Chondrocyte (in vitro differentiated cells): ENCODE measurements at regions not wholly inside any gene's neighbourhood (a gene's known extent, or its start where the extent isn't known, plus 50 kb on each side); places are given as distances from the start of the nearest gene placed in this dataset.

Experiments used
- DNase-seq: peaks from one replicate; pipeline ENCODE4 v3.0.0; 2021; ENCODE audit warnings: mixed read lengths, low spot score
- H3K27ac Mint-ChIP-seq: one replicate; pipeline ENCODE4 v1.8.0; 2021; ENCODE audit warnings: mild to moderate bottlenecking, moderate library complexity, mixed read lengths; ENCODE audit not compliant: unreplicated experiment
- H3K27me3 Mint-ChIP-seq: 2 replicates; pipeline ENCODE4 v1.8.0; 2021; ENCODE audit warnings: low read depth, mixed read lengths
- H3K36me3 Mint-ChIP-seq: 2 replicates; pipeline ENCODE4 v1.8.0; 2021; ENCODE audit warnings: low read depth, mixed read lengths
- H3K4me1 Mint-ChIP-seq: 2 replicates; pipeline ENCODE4 v1.8.0; 2021; ENCODE audit warnings: low read depth, mild to moderate bottlenecking, mixed read lengths
- H3K4me3 Mint-ChIP-seq: one replicate; pipeline ENCODE4 v1.8.0; 2021; ENCODE audit warnings: mild to moderate bottlenecking, moderate library complexity, mixed read lengths; ENCODE audit not compliant: unreplicated experiment
- H3K9me3 Mint-ChIP-seq: 2 replicates; pipeline ENCODE4 v1.8.0; 2021; ENCODE audit warnings: low read depth, mixed read lengths
- CTCF ChIP-seq: fragments of 200-600 bp; sonication (generic); IDR thresholded peaks from 2 replicates; pipeline ENCODE4 v1.5.0; 2021; ENCODE audit warnings: antibody characterized with exemption, mild to moderate bottlenecking, moderate library complexity

GRCh38 chr17:71725811-71726210 is 395.0 kb upstream of the SOX9 start:
- H3K4me3 Mint-ChIP-seq: no peak overlapping the region
- TF ChIP-seq CTCF: no peak
- no peak overlapping the region for H3K27ac Mint-ChIP-seq
- peaks cover 4% of the 10 kb centered on the region for H3K9me3 Mint-ChIP-seq
- H3K4me1 Mint-ChIP-seq: no peaks in the 10 kb centered on the region
- DNase-seq: no peak
- no peaks in the 10 kb centered on the region for H3K36me3 Mint-ChIP-seq
- no peaks in the 10 kb centered on the region for H3K27me3 Mint-ChIP-seq

DNA sequence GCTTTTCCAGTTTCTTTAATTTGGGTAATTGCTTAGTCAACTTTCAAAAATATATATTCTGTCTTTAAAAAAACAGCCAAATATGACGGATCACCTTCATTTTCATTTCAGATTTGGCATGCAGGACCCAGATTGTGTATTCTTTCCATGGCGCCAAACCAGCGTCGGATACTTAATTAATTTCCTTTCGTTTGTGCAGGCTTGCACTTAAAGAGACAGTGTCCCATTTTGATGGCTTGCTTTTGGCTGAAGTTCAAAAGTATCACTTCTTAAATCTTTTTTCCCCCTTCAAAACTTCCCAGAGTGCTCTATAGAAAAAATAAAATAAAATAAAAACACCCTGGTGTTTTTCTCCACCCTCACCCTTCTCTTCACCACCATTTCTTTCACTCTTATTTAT is 394.5 kb upstream of the SOX9 start:
- Mint-ChIP-seq H3K9me3 (peaks cover 4% of the 10 kb centered on the region), H3K4me1 (no peaks in the 10 kb centered on the region), H3K36me3 (no peaks in the 10 kb centered on the region), H3K4me3 (no peak overlapping the region), H3K27ac (no peak overlapping the region), H3K27me3 (no peaks in the 10 kb centered on the region)
- no peak for TF ChIP-seq CTCF
- no peak for DNase-seq

DNA sequence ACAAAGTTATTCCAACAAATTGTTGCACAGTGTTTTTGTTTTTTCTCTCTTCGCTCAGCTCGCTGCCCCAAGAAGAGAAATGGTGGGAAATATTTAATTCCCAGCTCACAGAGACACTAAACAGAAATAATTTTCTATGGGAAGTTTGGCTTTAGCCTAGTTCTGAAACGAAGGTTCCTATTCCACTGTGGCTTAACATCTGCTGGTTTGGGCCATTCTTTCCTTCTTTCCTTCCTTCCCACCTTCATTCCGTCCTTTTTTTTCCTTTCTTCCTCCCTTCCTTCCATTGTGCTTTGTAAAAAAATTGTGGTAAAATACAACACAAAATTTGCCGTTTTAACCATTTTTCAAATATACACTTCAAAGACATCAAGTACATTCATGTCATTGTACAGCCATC is 393.5 kb upstream of the SOX9 start:
- no peak for DNase-seq
- no peak for TF ChIP-seq CTCF
- peaks cover 2% of the 10 kb centered on the region for H3K9me3 Mint-ChIP-seq

GRCh38 chr17:71727723-71728122 is 393.1 kb upstream of the SOX9 start:
- H3K27ac Mint-ChIP-seq: no peak overlapping the region
- H3K27me3 Mint-ChIP-seq: no peaks in the 10 kb centered on the region
- no peaks in the 10 kb centered on the region for H3K9me3 Mint-ChIP-seq
- no peak for DNase-seq
- no peaks in the 10 kb centered on the region for H3K4me1 Mint-ChIP-seq
- H3K4me3 Mint-ChIP-seq: no peak overlapping the region
- no peaks in the 10 kb centered on the region for H3K36me3 Mint-ChIP-seq
- TF ChIP-seq CTCF: no peak

More for the DNA sequence above, 393.5 kb upstream of the SOX9 start:
- Mint-ChIP-seq H3K27me3 (no peaks in the 10 kb centered on the region), H3K4me1 (no peaks in the 10 kb centered on the region), H3K4me3 (no peak overlapping the region), H3K36me3 (no peaks in the 10 kb centered on the region), H3K27ac (no peak overlapping the region)

DNA sequence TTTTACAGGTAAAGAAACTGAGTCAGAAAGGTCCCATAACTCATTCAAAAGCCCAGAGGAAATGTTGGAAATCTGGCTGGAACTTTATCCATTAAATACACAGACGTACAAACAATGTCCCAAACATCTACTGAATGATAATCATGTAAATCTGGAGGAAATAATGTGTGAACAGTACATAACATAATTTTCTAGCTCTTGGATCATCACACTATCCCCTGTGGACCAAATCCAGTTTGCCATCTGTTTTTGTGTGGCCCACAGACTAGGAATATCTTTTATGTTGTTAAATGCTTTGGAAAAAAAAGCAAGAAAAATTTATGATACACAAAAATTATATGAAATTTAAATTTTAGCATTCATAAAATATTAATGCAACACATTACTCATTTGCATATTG is 389.9 kb upstream of the SOX9 start:
- no peak for TF ChIP-seq CTCF
- Mint-ChIP-seq H3K9me3 (peaks cover 2% of the 10 kb centered on the region), H3K36me3 (no peaks in the 10 kb centered on the region)

More for the DNA sequence above, 389.9 kb upstream of the SOX9 start:
- Mint-ChIP-seq H3K4me3 (no peak overlapping the region), H3K27ac (no peak overlapping the region), H3K27me3 (no peaks in the 10 kb centered on the region), H3K4me1 (no peaks in the 10 kb centered on the region)
- no peak for DNase-seq
